Upper lobe of right lung (tissue), 1 donor: ENCODE measurements at regions not wholly inside any gene's neighbourhood (a gene's known extent, or its start where the extent isn't known, plus 50 kb on each side); places are given as distances from the start of the nearest gene placed in this dataset.
A peak's percentile ranks its signal among the peaks of the same experiment; 100 is the strongest.

Experiments
- ATAC-seq: fragments of 200-7000 bp; cut with Tn5 transposase; one replicate; pipeline ENCODE4 v1.9.1; 2020; ENCODE audit warnings: mild to moderate bottlenecking, moderate library complexity
- DNase-seq: peaks from one replicate; pipeline ENCODE4 v3.0.0-alpha.2; 2020
- H3K27ac ChIP-seq: fragments of 200-600 bp; one replicate; pipeline ENCODE4 v1.8.0; 2022
- H3K27me3 ChIP-seq: fragments of 200-600 bp; one replicate; pipeline ENCODE4 v1.8.0; 2022; ENCODE audit warnings: mild to moderate bottlenecking
- H3K36me3 ChIP-seq: fragments of 200-600 bp; one replicate; pipeline ENCODE4 v1.8.0; 2022
- H3K4me1 ChIP-seq: fragments of 200-600 bp; one replicate; pipeline ENCODE4 v1.8.0; 2022
- H3K4me3 ChIP-seq: fragments of 200-600 bp; one replicate; pipeline ENCODE4 v1.8.0; 2022; ENCODE audit warnings: mild to moderate bottlenecking
- H3K9me3 ChIP-seq: fragments of 200-600 bp; one replicate; pipeline ENCODE4 v1.8.0; 2022
- CTCF ChIP-seq: fragments of 200-600 bp; IDR thresholded peaks from one replicate; pipeline ENCODE4 v1.8.0; 2022; ENCODE audit warnings: antibody characterized with exemption
- intact Hi-C: fragments of 100-400 bp; cut with DNase I; formaldehyde crosslinking; loops from one replicate; pipeline ENCODE4 v1.11.0; 2022
- donor health status: DM: no; HTN: yes; CAD: no; lungs with severe emphysema.

GRCh38 chr20:40770564-40771307, 81.7 kb upstream of the MAFB start:
- no peaks in the 10 kb centered on the region for H3K36me3 ChIP-seq
- no peak overlapping the region for H3K4me3 ChIP-seq
- DNase-seq = no peak
- peak; percentile 54 for ATAC-seq
- peaks cover 4% of the 10 kb centered on the region for H3K4me1 ChIP-seq
- no peaks in the 10 kb centered on the region for H3K27me3 ChIP-seq
- intact Hi-C loops = no loop called here
- H3K27ac ChIP-seq = no peak overlapping the region
- TF ChIP-seq CTCF = no peak
- H3K9me3 ChIP-seq = no peaks in the 10 kb centered on the region

GRCh38 chr20:40771308-40771610, 82.2 kb upstream of the MAFB start:
- Histone ChIP-seq H3K36me3 (no peaks in the 10 kb centered on the region), H3K27me3 (no peaks in the 10 kb centered on the region), H3K9me3 (no peaks in the 10 kb centered on the region), H3K27ac (no peak overlapping the region), H3K4me3 (no peak overlapping the region), H3K4me1 (peaks cover 4% of the 10 kb centered on the region)
- no peak for TF ChIP-seq CTCF
- intact Hi-C loops = no loop called here
- no peak for ATAC-seq
- DNase-seq = no peak

GRCh38 chr20:40771848-40772511, 82.9 kb upstream of the MAFB start:
- Histone ChIP-seq H3K9me3 (no peaks in the 10 kb centered on the region), H3K4me1 (peaks cover 4% of the 10 kb centered on the region), H3K27ac (no peak overlapping the region), H3K27me3 (no peaks in the 10 kb centered on the region), H3K36me3 (no peaks in the 10 kb centered on the region), H3K4me3 (no peak overlapping the region)
- intact Hi-C loops = no loop called here
- TF ChIP-seq CTCF = no peak
- ATAC-seq = no peak
- no peak for DNase-seq

GRCh38 chr20:40773376-40773775, 84.3 kb upstream of the MAFB start:
- H3K36me3 ChIP-seq = no peaks in the 10 kb centered on the region
- intact Hi-C loops = no loop called here
- no peak overlapping the region for H3K4me3 ChIP-seq
- no peak for ATAC-seq
- H3K27me3 ChIP-seq = no peaks in the 10 kb centered on the region
- H3K9me3 ChIP-seq = no peaks in the 10 kb centered on the region
- no peak for DNase-seq
- H3K27ac ChIP-seq = no peak overlapping the region
- peaks cover 4% of the 10 kb centered on the region for H3K4me1 ChIP-seq
- no peak for TF ChIP-seq CTCF

GRCh38 chr20:40774252-40774651, 85.2 kb upstream of the MAFB start:
- H3K27ac ChIP-seq = no peak overlapping the region
- H3K4me1 ChIP-seq = peaks cover 4% of the 10 kb centered on the region
- intact Hi-C loops = no loop called here
- TF ChIP-seq CTCF = no peak
- H3K27me3 ChIP-seq = no peaks in the 10 kb centered on the region
- no peaks in the 10 kb centered on the region for H3K9me3 ChIP-seq
- H3K36me3 ChIP-seq = no peaks in the 10 kb centered on the region
- DNase-seq (no peak), ATAC-seq (no peak)
- no peak overlapping the region for H3K4me3 ChIP-seq
